Esophagus muscularis mucosa (tissue), 3 donors: ENCODE measurements at regions not wholly inside any gene's neighbourhood (a gene's known extent, or its start where the extent isn't known, plus 50 kb on each side); places are given as distances from the start of the nearest gene placed in this dataset.

Source experiments
- CTCF ChIP-seq, 3 experiments: fragments of 200-600 bp in 2 of 3; fragments of 450-650 bp in 1 of 3; sonication (generic) in 2 of 3; IDR thresholded peaks; one replicate each; pipeline ENCODE4 v1.5.1; 2017 to 2019; ENCODE audit warnings: antibody characterized with exemption in 3 of 3, mild to moderate bottlenecking in 2 of 3, moderate library complexity in 1 of 3
- EP300 ChIP-seq: sonication (generic); formaldehyde crosslinking; IDR thresholded peaks from one replicate; pipeline ENCODE4 v1.6.1; 2017; ENCODE audit warnings: antibody characterized with exemption

GRCh38 chr10:9036711-9037204 lies 982.3 kb downstream of the GATA3 start:
- no peak for TF ChIP-seq CTCF (IDR thresholded peaks at IDR 0.05)
- no peak for TF ChIP-seq EP300
